OCI-LY1 (cell line): ENCODE measurements at regions not wholly inside any gene's neighbourhood (a gene's known extent, or its start where the extent isn't known, plus 50 kb on each side); places are given as distances from the start of the nearest gene placed in this dataset.

ENCODE experiments used
- CTCF ChIP-seq: fragments of 200-600 bp; sonication (generic), shearing (Covaris generic); IDR thresholded peaks from 2 replicates; pipeline ENCODE4 v1.5.1; 2017; ENCODE audit warnings: mild to moderate bottlenecking, antibody characterized with exemption, low read length, moderate library complexity, mixed read lengths
- EZH2 ChIP-seq: fragments of 200-600 bp; sonication (generic), shearing (Covaris generic); IDR thresholded peaks from 2 replicates; pipeline ENCODE4 v1.8.0; 2017; ENCODE audit warnings: borderline replicate concordance, mixed run types, mild to moderate bottlenecking, antibody characterized with exemption, low read length, moderate library complexity, mixed read lengths

- TF ChIP-seq CTCF (peak; percentile 86), EZH2 (no peak)
These were observed 201.9 kb downstream of the DAD1 start for GRCh38 chr14:22386924-22387775.
